ENCODE measurements at regions not wholly inside any gene's neighbourhood (a gene's known extent, or its start where the extent isn't known, plus 50 kb on each side); places are given as distances from the start of the nearest gene placed in this dataset.

DNA sequence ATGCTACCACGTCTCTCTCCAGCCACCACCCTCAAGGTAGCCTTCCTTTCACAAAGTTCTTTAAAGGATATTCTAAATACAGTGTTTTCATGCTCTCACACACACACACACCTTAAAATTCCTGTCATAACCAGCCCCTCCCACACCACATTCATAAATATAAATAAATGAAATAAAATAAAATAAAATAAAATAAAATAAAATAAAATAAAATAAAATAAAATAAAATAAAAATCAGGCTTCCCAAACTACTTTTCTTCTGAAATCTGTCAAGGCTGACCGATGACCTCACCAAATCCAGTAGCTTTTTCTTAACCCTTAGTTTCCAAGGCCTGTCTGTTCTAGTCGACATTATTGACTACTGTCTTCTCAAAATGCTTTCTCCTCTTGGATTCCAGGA lies 378.4 kb downstream of the SEC23A start:
- TF ChIP-seq, protein P1, sequence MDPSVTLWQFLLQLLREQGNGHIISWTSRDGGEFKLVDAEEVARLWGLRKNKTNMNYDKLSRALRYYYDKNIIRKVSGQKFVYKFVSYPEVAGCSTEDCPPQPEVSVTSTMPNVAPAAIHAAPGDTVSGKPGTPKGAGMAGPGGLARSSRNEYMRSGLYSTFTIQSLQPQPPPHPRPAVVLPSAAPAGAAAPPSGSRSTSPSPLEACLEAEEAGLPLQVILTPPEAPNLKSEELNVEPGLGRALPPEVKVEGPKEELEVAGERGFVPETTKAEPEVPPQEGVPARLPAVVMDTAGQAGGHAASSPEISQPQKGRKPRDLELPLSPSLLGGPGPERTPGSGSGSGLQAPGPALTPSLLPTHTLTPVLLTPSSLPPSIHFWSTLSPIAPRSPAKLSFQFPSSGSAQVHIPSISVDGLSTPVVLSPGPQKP (IDR thresholded peaks at IDR 0.05; ENCODE audit: borderline replicate concordance, low read depth, low read length): no peak
- TF ChIP-seq, protein P2, sequence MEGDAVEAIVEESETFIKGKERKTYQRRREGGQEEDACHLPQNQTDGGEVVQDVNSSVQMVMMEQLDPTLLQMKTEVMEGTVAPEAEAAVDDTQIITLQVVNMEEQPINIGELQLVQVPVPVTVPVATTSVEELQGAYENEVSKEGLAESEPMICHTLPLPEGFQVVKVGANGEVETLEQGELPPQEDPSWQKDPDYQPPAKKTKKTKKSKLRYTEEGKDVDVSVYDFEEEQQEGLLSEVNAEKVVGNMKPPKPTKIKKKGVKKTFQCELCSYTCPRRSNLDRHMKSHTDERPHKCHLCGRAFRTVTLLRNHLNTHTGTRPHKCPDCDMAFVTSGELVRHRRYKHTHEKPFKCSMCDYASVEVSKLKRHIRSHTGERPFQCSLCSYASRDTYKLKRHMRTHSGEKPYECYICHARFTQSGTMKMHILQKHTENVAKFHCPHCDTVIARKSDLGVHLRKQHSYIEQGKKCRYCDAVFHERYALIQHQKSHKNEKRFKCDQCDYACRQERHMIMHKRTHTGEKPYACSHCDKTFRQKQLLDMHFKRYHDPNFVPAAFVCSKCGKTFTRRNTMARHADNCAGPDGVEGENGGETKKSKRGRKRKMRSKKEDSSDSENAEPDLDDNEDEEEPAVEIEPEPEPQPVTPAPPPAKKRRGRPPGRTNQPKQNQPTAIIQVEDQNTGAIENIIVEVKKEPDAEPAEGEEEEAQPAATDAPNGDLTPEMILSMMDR (conservative IDR thresholded peaks at IDR 0.05; ENCODE audit: low read depth, low read length): no peak
- TF ChIP-seq POLR2A (IDR thresholded peaks at IDR 0.05; ENCODE audit: low read depth, low read length): no peak
- TF ChIP-seq SMC3 (IDR thresholded peaks at IDR 0.05; ENCODE audit: low read depth, low read length): no peak
- no peak for TF ChIP-seq MAZ (IDR thresholded peaks at IDR 0.05; ENCODE audit: borderline replicate concordance, low read depth, low read length)
- TF ChIP-seq MXI1 (IDR thresholded peaks at IDR 0.05; ENCODE audit: borderline replicate concordance, low read depth, low read length): no peak
- no peak for TF ChIP-seq CEBPB (IDR thresholded peaks at IDR 0.05; ENCODE audit: low read depth, low read length)
- TF ChIP-seq NFE2L2 (IDR thresholded peaks at IDR 0.05; ENCODE audit: low read depth, low read length): no peak
- TF ChIP-seq BHLHE40 (IDR thresholded peaks at IDR 0.05; ENCODE audit: low read depth, low read length): no peak
- no peak for TF ChIP-seq RAD21 (IDR thresholded peaks at IDR 0.05; ENCODE audit: low read length)
- no peak for TF ChIP-seq RFX5 (IDR thresholded peaks at IDR 0.05; ENCODE audit: low read depth, low read length)
- no peak for TF ChIP-seq RCOR1 (IDR thresholded peaks at IDR 0.05; ENCODE audit: insufficient replicate concordance, low read length)
- TF ChIP-seq FOS (IDR thresholded peaks at IDR 0.05; ENCODE audit: low read depth, low read length): no peak
